GM21447 (cell line): ENCODE measurements at regions not wholly inside any gene's neighbourhood (a gene's known extent, or its start where the extent isn't known, plus 50 kb on each side); places are given as distances from the start of the nearest gene placed in this dataset.

ENCODE experiments used
- ATAC-seq: cut with Tn5 transposase; IDR thresholded peaks from one replicate; pipeline ENCODE4 v1.9.1; 2021; ENCODE audit not compliant: unreplicated experiment

DNA sequence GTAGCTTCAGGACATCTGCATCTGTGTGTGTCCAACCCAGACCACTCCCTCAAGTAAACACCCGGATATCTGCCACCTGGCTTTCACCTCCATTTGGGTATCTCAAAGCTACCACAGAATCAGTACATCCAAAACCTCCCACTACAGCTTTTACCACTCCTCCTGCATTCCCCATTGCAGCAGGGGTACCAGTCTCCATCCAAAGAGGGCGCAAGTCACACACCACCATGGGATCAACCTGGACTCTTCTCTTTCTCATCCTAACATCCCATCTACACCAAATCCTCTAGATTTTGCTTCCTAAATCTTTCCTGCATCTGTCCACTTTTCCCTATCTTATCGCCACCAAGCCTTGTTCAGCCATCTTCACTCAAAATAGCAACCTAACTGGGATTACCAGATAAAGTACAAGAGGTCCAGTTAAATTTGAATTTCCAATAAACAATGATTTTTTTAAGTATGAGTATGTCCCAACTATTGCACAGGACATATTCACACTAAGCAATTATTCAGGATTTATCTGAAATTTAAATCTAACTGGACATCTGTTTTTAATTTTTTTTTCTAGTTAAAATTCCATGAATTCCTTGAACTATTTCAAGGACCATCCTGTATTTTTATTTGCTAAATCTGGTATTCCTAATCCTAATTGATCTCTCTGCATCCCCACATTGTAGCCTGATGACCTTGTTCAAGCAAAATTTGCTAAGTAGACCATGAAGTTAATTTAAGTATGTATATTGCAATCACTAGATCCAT lies 164.3 kb upstream of the MLN start:
- ATAC-seq: no peak

- ATAC-seq: no peak
Observed at GRCh38 chr6:33967265-33967767, 163.5 kb upstream of the MLN start.

GRCh38 chr6:33966536-33966935 lies 162.7 kb upstream of the MLN start:
- ATAC-seq: no peak

GRCh38 chr6:33965766-33966165 lies 162.0 kb upstream of the MLN start:
- no peak for ATAC-seq

- no peak for ATAC-seq
Observed at GRCh38 chr6:33964387-33964786, 160.6 kb upstream of the MLN start.

- ATAC-seq: no peak
Observed at GRCh38 chr6:33963136-33963750, 159.4 kb upstream of the MLN start.

DNA sequence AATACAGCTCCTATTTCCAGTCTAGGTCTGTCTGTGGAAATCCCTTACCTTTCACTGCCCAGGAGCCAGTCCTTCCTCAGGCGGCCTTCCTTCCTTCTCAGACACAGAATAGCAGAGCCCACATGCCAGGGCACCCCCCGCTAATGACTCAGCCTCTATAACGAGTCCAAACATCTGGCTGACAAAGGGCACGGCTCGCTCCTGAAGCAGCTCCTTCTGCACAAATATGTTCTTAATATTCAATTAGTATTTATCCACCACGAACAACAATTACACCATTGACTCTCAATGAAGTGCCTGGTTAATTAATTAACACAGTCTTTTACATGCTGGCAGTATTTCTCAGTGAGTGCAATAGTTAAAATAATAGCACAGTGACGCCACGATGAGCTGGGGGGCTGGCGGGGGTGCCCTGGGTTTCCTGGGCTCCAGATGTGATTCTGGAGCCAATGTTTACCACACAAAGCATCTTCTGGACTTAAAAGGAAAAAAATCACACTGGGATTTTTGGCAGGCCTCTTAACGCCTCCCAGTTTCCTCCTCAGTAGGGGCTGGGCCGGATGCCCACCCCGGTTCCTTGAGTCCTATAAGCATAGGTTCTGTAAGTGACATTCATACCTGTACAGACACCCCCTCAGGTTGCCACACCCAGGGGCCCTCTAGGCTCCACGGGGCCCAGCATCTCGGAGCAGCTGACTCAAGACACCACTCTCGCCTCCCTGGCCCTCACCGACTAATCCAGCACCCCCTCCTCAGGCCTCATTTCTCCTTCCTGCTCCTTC lies 158.6 kb upstream of the MLN start:
- ATAC-seq: no peak

DNA sequence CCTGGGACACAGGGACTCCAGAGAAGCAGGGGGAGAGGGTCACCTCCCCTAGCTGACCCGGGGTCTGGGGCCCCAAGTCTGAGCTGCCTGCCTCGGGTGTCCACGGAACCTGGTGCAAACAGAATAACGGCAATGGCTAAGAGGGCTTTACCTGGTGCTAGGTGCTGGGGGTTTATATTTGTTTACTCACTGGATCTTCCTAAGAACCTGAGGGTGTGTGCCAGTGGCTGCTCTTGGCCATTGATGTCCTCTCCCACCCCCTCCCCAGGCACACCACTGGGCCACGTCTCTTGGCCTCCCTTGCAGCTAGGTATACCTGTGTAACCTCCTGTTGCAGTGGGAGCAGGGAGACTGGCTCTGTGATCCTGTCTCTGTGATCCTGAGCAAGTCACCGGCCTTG lies 157.9 kb upstream of the MLN start:
- no peak for ATAC-seq

- ATAC-seq: no peak
Observed at GRCh38 chr6:33960345-33961313, 156.8 kb upstream of the MLN start.

DNA sequence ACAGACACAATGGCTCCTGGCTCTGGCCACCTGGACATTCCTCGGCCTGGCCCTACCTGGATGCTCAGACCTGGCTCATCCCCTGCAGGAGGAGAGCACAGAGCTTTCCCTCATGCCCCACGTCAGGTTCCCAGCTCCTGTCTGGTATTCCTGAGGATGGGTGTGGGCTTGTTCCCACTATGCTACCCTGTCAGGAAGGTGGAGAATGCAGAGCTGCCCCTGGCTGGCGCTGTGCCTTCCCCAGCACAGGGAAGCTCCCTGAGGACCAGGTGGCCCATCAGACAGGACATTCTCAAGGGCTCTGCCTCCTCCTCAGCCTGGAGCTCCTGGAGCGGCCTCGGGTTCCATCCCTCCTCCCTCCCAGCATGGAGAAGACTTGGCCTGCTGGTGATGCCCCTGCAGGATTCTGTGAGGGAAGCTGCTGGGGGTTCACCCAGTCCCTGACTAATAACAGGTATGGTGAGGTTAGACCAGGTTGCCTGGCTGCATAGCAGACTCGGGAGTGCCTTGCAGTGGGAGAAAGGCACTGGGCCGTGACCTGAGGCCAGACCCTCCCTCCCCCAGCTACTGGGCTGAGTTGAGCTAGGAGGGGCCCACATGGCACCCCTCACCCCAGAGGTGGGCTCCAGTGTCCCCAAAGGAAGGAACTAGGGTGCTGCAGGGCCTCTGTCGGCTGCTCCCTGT lies 156.0 kb upstream of the MLN start:
- ATAC-seq: no peak

DNA sequence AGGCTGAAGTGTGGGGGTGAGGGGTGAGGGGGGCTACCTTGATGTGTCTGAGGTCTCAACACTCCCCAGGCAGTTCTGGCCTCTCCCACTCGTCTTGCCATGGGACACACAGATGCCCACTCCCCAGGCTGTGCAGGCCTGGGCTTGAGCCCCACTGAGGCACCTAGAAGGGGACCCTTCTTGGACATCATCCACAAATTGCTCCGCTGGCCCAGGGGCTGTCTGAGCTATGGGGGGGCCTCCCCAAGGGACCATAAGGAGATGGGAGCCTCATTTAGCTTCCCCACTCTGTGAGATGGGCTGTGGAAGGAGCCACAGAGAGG lies 155.5 kb upstream of the MLN start:
- no peak for ATAC-seq

GRCh38 chr6:33958526-33959328 lies 154.9 kb upstream of the MLN start:
- no peak for ATAC-seq

DNA sequence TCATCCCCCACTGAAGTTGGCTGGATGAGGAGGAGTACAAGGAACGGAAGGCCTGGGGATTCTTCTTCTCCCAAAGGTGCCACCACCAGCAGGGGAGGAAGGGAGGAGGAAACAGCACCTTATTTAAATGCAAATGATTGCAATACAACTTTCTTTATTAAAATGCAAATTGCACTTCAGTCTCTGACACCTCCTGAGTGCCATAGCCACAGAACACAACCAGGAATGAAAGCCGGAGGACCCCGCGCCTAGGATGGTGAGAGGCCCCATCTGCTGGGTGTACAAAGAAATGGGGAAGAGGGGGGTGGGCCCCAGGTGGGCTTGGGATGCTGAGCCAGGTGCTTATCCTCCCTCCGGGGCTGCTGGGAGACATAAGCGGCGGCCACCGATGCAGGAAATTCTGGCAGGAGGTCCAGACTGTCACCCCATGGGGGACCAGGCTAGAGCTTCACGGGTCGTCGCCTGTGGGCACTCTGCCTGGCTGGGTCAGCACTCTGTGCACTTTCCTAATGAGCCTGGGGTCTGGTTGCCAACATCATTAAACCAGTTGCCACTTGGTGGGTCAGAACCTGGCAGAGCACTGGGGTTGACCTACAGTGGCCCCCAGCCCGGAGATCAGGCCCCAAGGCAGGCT lies 154.2 kb upstream of the MLN start:
- no peak for ATAC-seq

GRCh38 chr6:33957131-33957891 lies 153.5 kb upstream of the MLN start:
- ATAC-seq: no peak

GRCh38 chr6:33956206-33956605 lies 152.4 kb upstream of the MLN start:
- no peak for ATAC-seq

DNA sequence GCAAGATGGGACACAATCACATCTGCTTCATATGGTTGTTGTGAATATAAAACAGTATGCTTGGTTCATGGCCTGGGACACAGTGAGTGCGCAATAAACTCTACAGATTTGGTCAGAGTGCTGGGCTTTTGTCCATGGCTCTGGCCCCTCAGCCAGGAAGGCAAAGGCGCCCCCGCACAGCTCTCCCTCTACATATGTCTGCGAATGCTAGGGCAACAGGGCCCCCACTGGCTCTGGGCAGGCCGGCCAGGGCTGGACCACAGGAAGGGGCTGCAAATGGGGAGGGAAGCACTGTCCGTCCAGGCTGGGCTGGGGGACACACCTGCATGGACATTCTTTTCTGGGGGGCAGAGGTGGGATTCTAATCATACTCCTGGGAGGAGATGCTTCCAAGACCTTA lies 151.8 kb upstream of the MLN start:
- ATAC-seq: no peak

GRCh38 chr6:33954453-33954852 lies 150.7 kb upstream of the MLN start:
- ATAC-seq: no peak

- no peak for ATAC-seq
Observed at GRCh38 chr6:33953171-33953570, 149.4 kb upstream of the MLN start.
